Endothelial cell (in vitro differentiated cells): ENCODE measurements at regions not wholly inside any gene's neighbourhood (a gene's known extent, or its start where the extent isn't known, plus 50 kb on each side); places are given as distances from the start of the nearest gene placed in this dataset.

Experiments used
- DNase-seq: peaks from one replicate; pipeline ENCODE4 v3.0.0; 2021; ENCODE audit warnings: low spot score
- H3K27ac Mint-ChIP-seq: one replicate; pipeline ENCODE4 v1.8.0; 2021; ENCODE audit warnings: mixed read lengths, inconsistent platforms; ENCODE audit not compliant: unreplicated experiment
- H3K27me3 Mint-ChIP-seq: one replicate; pipeline ENCODE4 v1.8.0; 2021; ENCODE audit warnings: mild to moderate bottlenecking, moderate library complexity, mixed read lengths, inconsistent platforms; ENCODE audit not compliant: unreplicated experiment
- H3K36me3 Mint-ChIP-seq: one replicate; pipeline ENCODE4 v1.8.0; 2021; ENCODE audit warnings: mild to moderate bottlenecking, low read depth, mixed read lengths, inconsistent platforms; ENCODE audit not compliant: unreplicated experiment
- H3K4me1 Mint-ChIP-seq: one replicate; pipeline ENCODE4 v1.8.0; 2021; ENCODE audit warnings: mild to moderate bottlenecking, mixed read lengths, inconsistent platforms; ENCODE audit not compliant: unreplicated experiment
- H3K4me3 Mint-ChIP-seq: one replicate; pipeline ENCODE4 v1.8.0; 2021; ENCODE audit warnings: mild to moderate bottlenecking, mixed read lengths, inconsistent platforms; ENCODE audit not compliant: unreplicated experiment
- H3K9me3 Mint-ChIP-seq: one replicate; pipeline ENCODE4 v1.8.0; 2021; ENCODE audit warnings: mixed read lengths, inconsistent platforms; ENCODE audit not compliant: unreplicated experiment
- CTCF ChIP-seq: fragments of 200-600 bp; sonication (generic); IDR thresholded peaks from one replicate; pipeline ENCODE4 v1.5.0; 2021; ENCODE audit warnings: antibody characterized with exemption; ENCODE audit not compliant: unreplicated experiment

GRCh38 chr7:106465704-106466468, 181.1 kb upstream of the NAMPT start:
- Mint-ChIP-seq H3K4me1 (peaks cover 15% of the 10 kb centered on the region), H3K9me3 (no peaks in the 10 kb centered on the region)
- no peak for TF ChIP-seq CTCF

GRCh38 chr7:106464651-106465050, 179.9 kb upstream of the NAMPT start:
- Mint-ChIP-seq H3K4me1 (peaks cover 15% of the 10 kb centered on the region), H3K27me3 (peaks cover 3% of the 10 kb centered on the region), H3K9me3 (no peaks in the 10 kb centered on the region), H3K27ac (no peak overlapping the region), H3K36me3 (no peaks in the 10 kb centered on the region), H3K4me3 (no peak overlapping the region)
- DNase-seq: no peak
- TF ChIP-seq CTCF: no peak

More at GRCh38 chr7:106465704-106466468, 181.1 kb upstream of the NAMPT start:
- Mint-ChIP-seq H3K36me3 (no peaks in the 10 kb centered on the region), H3K27me3 (peaks cover 3% of the 10 kb centered on the region), H3K4me3 (no peak overlapping the region), H3K27ac (no peak overlapping the region)
- DNase-seq: no peak

GRCh38 chr7:106463851-106464611, 179.2 kb upstream of the NAMPT start:
- no peak overlapping the region for H3K4me3 Mint-ChIP-seq
- DNase-seq: no peak
- H3K27me3 Mint-ChIP-seq: peaks cover 3% of the 10 kb centered on the region
- H3K27ac Mint-ChIP-seq: no peak overlapping the region
- H3K36me3 Mint-ChIP-seq: no peaks in the 10 kb centered on the region
- TF ChIP-seq CTCF: no peak
- H3K9me3 Mint-ChIP-seq: no peaks in the 10 kb centered on the region
- peaks cover 15% of the 10 kb centered on the region for H3K4me1 Mint-ChIP-seq

GRCh38 chr7:106462914-106463482, 178.2 kb upstream of the NAMPT start:
- H3K27me3 Mint-ChIP-seq: peaks cover 3% of the 10 kb centered on the region
- no peaks in the 10 kb centered on the region for H3K36me3 Mint-ChIP-seq
- no peak overlapping the region for H3K4me3 Mint-ChIP-seq
- H3K9me3 Mint-ChIP-seq: peaks cover 2% of the 10 kb centered on the region
- no peak for DNase-seq
- TF ChIP-seq CTCF: no peak
- no peak overlapping the region for H3K27ac Mint-ChIP-seq
- H3K4me1 Mint-ChIP-seq: peaks cover 15% of the 10 kb centered on the region

GRCh38 chr7:106462365-106462859, 177.6 kb upstream of the NAMPT start:
- Mint-ChIP-seq H3K27me3 (peaks cover 3% of the 10 kb centered on the region), H3K36me3 (no peaks in the 10 kb centered on the region), H3K4me1 (peaks cover 15% of the 10 kb centered on the region), H3K27ac (peak overlapping the region; percentile 4), H3K4me3 (no peak overlapping the region), H3K9me3 (peaks cover 4% of the 10 kb centered on the region)
- TF ChIP-seq CTCF: peak; percentile 65
- DNase-seq: no peak
